SK-N-SH treated with all-trans-retinoic acid at 6 μM for 48 hours (cell line): ENCODE measurements at regions not wholly inside any gene's neighbourhood (a gene's known extent, or its start where the extent isn't known, plus 50 kb on each side); places are given as distances from the start of the nearest gene placed in this dataset.

Source experiments
- ATAC-seq: fragments of 200-7000 bp; cut with Tn5 transposase; 3 replicates; pipeline ENCODE4 v1.9.1; 2020; ENCODE audit warnings: mild to moderate bottlenecking, moderate library complexity
- ARNTL ChIP-seq: fragments of 450-650 bp; formaldehyde crosslinking; IDR thresholded peaks from 2 replicates; pipeline ENCODE4 v1.5.0; 2020; ENCODE audit warnings: low read depth, mild to moderate bottlenecking, moderate library complexity, borderline replicate concordance
- BACH2 ChIP-seq: fragments of 250-450 bp; sonication (Bioruptor Pico); IDR thresholded peaks from 2 replicates; pipeline ENCODE4 v1.9.0; 2021; ENCODE audit warnings: mild to moderate bottlenecking, borderline replicate concordance
- CREB5 ChIP-seq: fragments of 250-450 bp; sonication (Bioruptor Pico); IDR thresholded peaks from 2 replicates; pipeline ENCODE4 v1.5.1; 2020; ENCODE audit warnings: low read depth, mild to moderate bottlenecking, moderate library complexity
- CSDC2 ChIP-seq: fragments of 250-450 bp; sonication (Bioruptor Pico); IDR thresholded peaks from 2 replicates; pipeline ENCODE4 v1.5.0; 2020; ENCODE audit warnings: mild to moderate bottlenecking, moderate library complexity
- CSRNP3 ChIP-seq: fragments of 250-450 bp; sonication (Bioruptor Pico); IDR thresholded peaks from 2 replicates; pipeline ENCODE4 v1.5.1; 2021; ENCODE audit warnings: mild to moderate bottlenecking, moderate library complexity
- ESRRG ChIP-seq: fragments of 250-450 bp; sonication (Bioruptor Pico); IDR thresholded peaks from 2 replicates; pipeline ENCODE4 v1.6.1; 2021; ENCODE audit warnings: mild to moderate bottlenecking
- GLIS3 ChIP-seq: fragments of 250-450 bp; sonication (Bioruptor Pico); IDR thresholded peaks from 2 replicates; pipeline ENCODE4 v1.5.0; 2020; ENCODE audit warnings: mild to moderate bottlenecking, moderate library complexity
- ISL1 ChIP-seq: fragments of 250-450 bp; sonication (Bioruptor Pico); IDR thresholded peaks from 2 replicates; pipeline ENCODE4 v2.1.2; 2022; ENCODE audit warnings: mild to moderate bottlenecking, moderate library complexity
- OSR1 ChIP-seq: fragments of 250-450 bp; sonication (Bioruptor Pico); IDR thresholded peaks from 2 replicates; pipeline ENCODE4 v1.8.0; 2022; ENCODE audit warnings: moderate library complexity, mild to moderate bottlenecking, inconsistent platforms
- PATZ1 ChIP-seq: fragments of 250-450 bp; sonication (Bioruptor Pico); IDR thresholded peaks from 2 replicates; pipeline ENCODE4 v1.8.0; 2020; ENCODE audit warnings: mild to moderate bottlenecking, moderate library complexity, borderline replicate concordance
- PPARA ChIP-seq: fragments of 250-450 bp; sonication (Bioruptor Pico); IDR thresholded peaks from 2 replicates; pipeline ENCODE4 v1.5.0; 2020; ENCODE audit warnings: mild to moderate bottlenecking, borderline replicate concordance
- RARB ChIP-seq: fragments of 250-450 bp; sonication (Bioruptor Pico); IDR thresholded peaks from 2 replicates; pipeline ENCODE4 v1.8.0; 2021; ENCODE audit warnings: mild to moderate bottlenecking, moderate library complexity
- SNAI2 ChIP-seq: fragments of 250-450 bp; sonication (Bioruptor Pico); IDR thresholded peaks from 2 replicates; pipeline ENCODE4 v1.5.0; 2020; ENCODE audit warnings: mild to moderate bottlenecking, moderate library complexity
- TCF4 ChIP-seq: fragments of 250-450 bp; sonication (Bioruptor Pico); IDR thresholded peaks from 2 replicates; pipeline ENCODE4 v1.8.0; 2021; ENCODE audit warnings: mild to moderate bottlenecking, moderate library complexity, borderline replicate concordance
- TOX ChIP-seq: fragments of 250-450 bp; sonication (Bioruptor Pico); IDR thresholded peaks from 2 replicates; pipeline ENCODE4 v1.8.0; 2021; ENCODE audit warnings: mild to moderate bottlenecking, moderate library complexity, borderline replicate concordance
- TSHZ2 ChIP-seq: fragments of 250-450 bp; sonication (Bioruptor Pico); IDR thresholded peaks from 2 replicates; pipeline ENCODE4 v1.5.0; 2020; ENCODE audit warnings: mild to moderate bottlenecking, moderate library complexity
- ZC3H10 ChIP-seq: fragments of 250-450 bp; sonication (Bioruptor Pico); IDR thresholded peaks from 2 replicates; pipeline ENCODE4 v1.5.1; 2021; ENCODE audit warnings: mild to moderate bottlenecking, moderate library complexity
- ZFP3 ChIP-seq: fragments of 250-450 bp; sonication (Bioruptor Pico); IDR thresholded peaks from 2 replicates; pipeline ENCODE4 v1.5.0; 2020; ENCODE audit warnings: mild to moderate bottlenecking, moderate library complexity
- ZFP30 ChIP-seq: fragments of 450-650 bp; formaldehyde crosslinking; IDR thresholded peaks from 2 replicates; pipeline ENCODE4 v1.5.0; 2022; ENCODE audit warnings: mild to moderate bottlenecking, moderate library complexity
- ZNF565 ChIP-seq: fragments of 450-650 bp; formaldehyde crosslinking; conservative IDR thresholded peaks from 2 replicates; pipeline ENCODE4 v1.5.0; 2020; ENCODE audit warnings: low read depth, mild to moderate bottlenecking, moderate library complexity
- ZNF70 ChIP-seq: fragments of 450-650 bp; formaldehyde crosslinking; IDR thresholded peaks from 2 replicates; pipeline ENCODE4 v1.5.0; 2020; ENCODE audit warnings: mild to moderate bottlenecking, moderate library complexity
- ZNF8 ChIP-seq: fragments of 450-650 bp; formaldehyde crosslinking; IDR thresholded peaks from 2 replicates; pipeline ENCODE4 v1.5.0; 2020; ENCODE audit warnings: mild to moderate bottlenecking, moderate library complexity

- ATAC-seq = no peak
- no peak for TF ChIP-seq ZFP3 (CRISPR knock-in tag)
- no peak for TF ChIP-seq ZNF70
- no peak for TF ChIP-seq OSR1 (CRISPR knock-in tag)
- TF ChIP-seq ARNTL = no peak
- no peak for TF ChIP-seq CREB5
- TF ChIP-seq ZNF565 (CRISPR knock-in tag) = no peak
- TF ChIP-seq CSRNP3 (CRISPR knock-in tag) = no peak
- TF ChIP-seq ISL1 (CRISPR knock-in tag) = no peak
- no peak for TF ChIP-seq ESRRG (CRISPR knock-in tag)
- TF ChIP-seq GLIS3 = no peak
- TF ChIP-seq ZC3H10 = no peak
- no peak for TF ChIP-seq RARB
- no peak for TF ChIP-seq BACH2 (CRISPR knock-in tag)
- no peak for TF ChIP-seq ZFP30
- TF ChIP-seq TCF4 (CRISPR knock-in tag) = no peak
- TF ChIP-seq ZNF8 (CRISPR knock-in tag) = no peak
- TF ChIP-seq SNAI2 = no peak
- TF ChIP-seq TSHZ2 (CRISPR knock-in tag) = no peak
- TF ChIP-seq PATZ1 (CRISPR knock-in tag) = no peak
- TF ChIP-seq TOX = no peak
These were observed 375.6 kb upstream of the PRMT6 start for GRCh38 chr1:106680776-106681344.

- TF ChIP-seq TSHZ2 (CRISPR knock-in tag) = no peak
- ATAC-seq = no peak
These were observed 374.4 kb upstream of the PRMT6 start for GRCh38 chr1:106681939-106682522.

- ATAC-seq = no peak
- TF ChIP-seq ZC3H10 (no peak), TOX (no peak), ESRRG (CRISPR knock-in tag) (no peak), CREB5 (no peak), ZFP3 (CRISPR knock-in tag) (no peak), GLIS3 (no peak), TCF4 (CRISPR knock-in tag) (no peak), PPARA (no peak), CSDC2 (no peak)
These were observed 368.0 kb upstream of the PRMT6 start for GRCh38 chr1:106688446-106688845.
